ENCODE measurements at regions not wholly inside any gene's neighbourhood (a gene's known extent, or its start where the extent isn't known, plus 50 kb on each side); places are given as distances from the start of the nearest gene placed in this dataset.
A peak's percentile ranks its signal among the peaks of the same experiment; 100 is the strongest.

DNA sequence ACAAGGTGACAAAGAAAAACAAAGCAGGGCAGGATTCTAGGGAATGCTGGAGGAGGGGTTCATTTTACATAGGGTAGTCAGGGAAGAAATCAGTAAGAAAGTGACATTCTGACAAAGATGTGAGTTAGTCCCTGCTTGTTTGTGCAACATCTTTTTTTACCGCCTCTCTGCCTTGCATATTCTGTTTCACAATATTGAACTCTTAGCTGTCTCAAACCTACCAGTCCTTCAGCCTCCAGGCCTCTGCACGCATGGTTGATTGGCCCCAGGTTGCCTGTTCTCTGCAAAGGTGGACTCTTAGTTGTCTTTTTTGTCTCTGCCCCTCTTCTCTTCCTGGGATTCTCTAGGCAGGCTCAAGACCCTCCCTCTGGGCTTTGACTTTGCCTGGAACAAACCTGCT lies 152.2 kb upstream of the RUNX1 start:
- DNase-seq (ENCODE audit: low spot score) (no peak), ATAC-seq (ENCODE audit: low FRiP score) (no peak)
- TF ChIP-seq CTCF (IDR thresholded peaks at IDR 0.05), result no peak

GRCh38 chr21:35199733-35200015 lies 150.6 kb upstream of the RUNX1 start:
- TF ChIP-seq CTCF (IDR thresholded peaks at IDR 0.05), result no peak
- no peak for ATAC-seq (ENCODE audit: low FRiP score)

GRCh38 chr21:35198982-35199732 lies 150.1 kb upstream of the RUNX1 start:
- no peak for TF ChIP-seq CTCF (IDR thresholded peaks at IDR 0.05)
- DNase-seq (ENCODE audit: low spot score), result no peak
- ATAC-seq (ENCODE audit: low FRiP score), result no peak

More at GRCh38 chr21:35199733-35200015, 150.6 kb upstream of the RUNX1 start:
- DNase-seq (ENCODE audit: low spot score), result no peak

DNA sequence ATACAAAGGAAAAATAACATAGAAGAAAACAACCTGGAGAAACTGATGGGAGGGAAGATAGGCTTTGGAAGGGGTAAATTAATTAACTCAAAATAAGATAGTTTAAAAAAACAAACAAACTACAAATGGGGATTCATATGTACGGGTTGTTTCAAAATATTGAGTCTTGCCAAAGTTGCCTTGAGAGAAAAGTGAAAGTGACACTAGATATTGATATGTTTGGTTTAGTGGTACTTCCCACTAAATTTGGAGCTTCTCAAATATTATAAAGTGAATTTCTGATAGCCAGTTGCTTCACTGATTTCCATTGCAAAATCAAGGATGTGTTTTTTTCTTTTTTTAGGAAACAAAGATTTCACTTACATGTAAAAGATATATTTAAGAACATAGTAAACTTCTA lies 149.5 kb upstream of the RUNX1 start:
- ATAC-seq (ENCODE audit: low FRiP score), result no peak
- no peak for TF ChIP-seq CTCF (IDR thresholded peaks at IDR 0.05)

GRCh38 chr21:35197992-35198431 lies 148.9 kb upstream of the RUNX1 start:
- DNase-seq (ENCODE audit: low spot score) (no peak), ATAC-seq (ENCODE audit: low FRiP score) (peak; percentile 82)
- no peak for TF ChIP-seq CTCF (IDR thresholded peaks at IDR 0.05)

More for the DNA sequence above, 149.5 kb upstream of the RUNX1 start:
- DNase-seq (ENCODE audit: low spot score), result no peak

- no peak for TF ChIP-seq CTCF (IDR thresholded peaks at IDR 0.05)
- ATAC-seq (ENCODE audit: low FRiP score), result no peak
- no peak for DNase-seq (ENCODE audit: low spot score)
Measured at GRCh38 chr21:35197191-35197590, 148.1 kb upstream of the RUNX1 start.

GRCh38 chr21:35196128-35196527 lies 147.0 kb upstream of the RUNX1 start:
- ATAC-seq (ENCODE audit: low FRiP score) (no peak), DNase-seq (ENCODE audit: low spot score) (no peak)
- TF ChIP-seq CTCF (IDR thresholded peaks at IDR 0.05), result no peak
